AG04450 (cell line): ENCODE measurements at regions not wholly inside any gene's neighbourhood (a gene's known extent, or its start where the extent isn't known, plus 50 kb on each side); places are given as distances from the start of the nearest gene placed in this dataset.

Experiments used
- CTCF ChIA-PET: fragments of 300-600, 350-600 bp; formaldehyde crosslinking; extraction: SDS; loops from one replicate; lab custom pipeline; 2022; ENCODE audit warnings: antibody characterized with exemption, inconsistent platforms; lab: Charles Lee
- POLR2A ChIA-PET: fragments of 350-600 bp; formaldehyde crosslinking; extraction: SDS; loops from one replicate; lab custom pipeline; 2021; ENCODE audit warnings: antibody characterized with exemption, inconsistent platforms; lab: Yijun Ruan, JAX
- DNase-seq: peaks from one replicate; pipeline ENCODE4 v3.0.0-alpha.2; 2011; ENCODE audit warnings: low read depth, low spot score
- H3K27ac ChIP-seq: one replicate; pipeline ENCODE4 v1.5.1; 2012; ENCODE audit warnings: low read depth, low read length, control low read depth
- H3K27me3 ChIP-seq: one replicate; pipeline ENCODE4 v1.6.0; 2012; ENCODE audit warnings: low read length; ENCODE audit not compliant: control insufficient read depth, insufficient read depth
- H3K4me3 ChIP-seq: 2 replicates; pipeline ENCODE4 v1.5.1; 2011; ENCODE audit warnings: mild to moderate bottlenecking, low read depth, low read length, control low read depth
- H3K9me3 ChIP-seq: 2 replicates; pipeline ENCODE4 v1.5.1; 2012; ENCODE audit warnings: low read length; ENCODE audit not compliant: control insufficient read depth, insufficient read depth
- TF ChIP-seq, protein P1 (sequence below): IDR thresholded peaks from 2 replicates; pipeline ENCODE4 v1.5.1; 2011; ENCODE audit warnings: low read depth, low read length, control low read depth, inconsistent platforms

DNA sequence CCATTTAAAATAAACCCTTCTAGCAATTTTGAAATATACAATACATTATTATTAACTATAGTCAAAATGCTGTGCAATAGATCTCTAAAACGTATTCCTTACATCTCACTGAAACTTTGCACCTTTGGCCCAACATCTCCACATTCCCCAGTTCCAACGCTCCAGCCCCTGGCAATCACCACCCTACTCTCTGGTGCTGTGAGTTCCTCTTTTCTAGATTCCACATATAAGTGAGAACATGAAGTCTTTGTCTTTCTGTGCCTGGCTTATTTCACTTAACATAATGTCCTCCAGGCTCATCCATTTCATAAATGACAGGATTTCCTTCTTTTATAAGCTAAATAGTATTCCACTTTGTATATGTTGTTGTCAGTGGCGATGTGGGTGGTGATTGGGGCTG, 194.7 kb upstream of the RTL1 start:
- CTCF ChIA-PET: no interaction called here

DNA sequence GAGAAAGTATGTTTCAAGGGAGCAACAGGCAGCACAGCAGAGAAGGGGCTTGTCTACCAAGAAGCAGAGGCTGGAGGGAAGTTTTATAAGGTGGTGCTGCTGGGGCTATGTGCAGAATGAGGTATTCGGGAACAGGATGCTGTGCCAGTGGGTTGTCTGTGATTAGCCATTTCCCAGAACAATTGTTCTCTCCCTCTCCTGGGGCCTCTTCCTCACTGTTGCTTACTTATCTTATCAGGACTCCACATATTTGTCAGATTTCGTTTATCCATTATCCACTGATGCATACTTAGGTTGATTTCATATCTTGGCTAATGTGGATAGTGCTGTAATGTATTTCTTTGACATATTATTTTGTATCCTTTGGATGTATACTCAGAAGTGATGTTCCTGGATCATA, 195.1 kb upstream of the RTL1 start:
- no peak overlapping the region for H3K4me3 ChIP-seq
- no peak for DNase-seq
- ChIA-PET CTCF (no interaction called here), POLR2A (no interaction called here)
- no peaks in the 10 kb centered on the region; the same call in 1 of the 2 replicates for H3K9me3 ChIP-seq
- TF ChIP-seq, protein P1, sequence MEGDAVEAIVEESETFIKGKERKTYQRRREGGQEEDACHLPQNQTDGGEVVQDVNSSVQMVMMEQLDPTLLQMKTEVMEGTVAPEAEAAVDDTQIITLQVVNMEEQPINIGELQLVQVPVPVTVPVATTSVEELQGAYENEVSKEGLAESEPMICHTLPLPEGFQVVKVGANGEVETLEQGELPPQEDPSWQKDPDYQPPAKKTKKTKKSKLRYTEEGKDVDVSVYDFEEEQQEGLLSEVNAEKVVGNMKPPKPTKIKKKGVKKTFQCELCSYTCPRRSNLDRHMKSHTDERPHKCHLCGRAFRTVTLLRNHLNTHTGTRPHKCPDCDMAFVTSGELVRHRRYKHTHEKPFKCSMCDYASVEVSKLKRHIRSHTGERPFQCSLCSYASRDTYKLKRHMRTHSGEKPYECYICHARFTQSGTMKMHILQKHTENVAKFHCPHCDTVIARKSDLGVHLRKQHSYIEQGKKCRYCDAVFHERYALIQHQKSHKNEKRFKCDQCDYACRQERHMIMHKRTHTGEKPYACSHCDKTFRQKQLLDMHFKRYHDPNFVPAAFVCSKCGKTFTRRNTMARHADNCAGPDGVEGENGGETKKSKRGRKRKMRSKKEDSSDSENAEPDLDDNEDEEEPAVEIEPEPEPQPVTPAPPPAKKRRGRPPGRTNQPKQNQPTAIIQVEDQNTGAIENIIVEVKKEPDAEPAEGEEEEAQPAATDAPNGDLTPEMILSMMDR: no peak
- no peak overlapping the region for H3K27ac ChIP-seq
- H3K27me3 ChIP-seq: no peaks in the 10 kb centered on the region

More for the DNA sequence above, 194.7 kb upstream of the RTL1 start:
- Histone ChIP-seq H3K9me3 (no peaks in the 10 kb centered on the region), H3K27me3 (no peaks in the 10 kb centered on the region), H3K4me3 (no peak overlapping the region), H3K27ac (no peak overlapping the region)
- no peak for DNase-seq
- TF ChIP-seq, protein P1: no peak
- POLR2A ChIA-PET: no interaction called here

DNA sequence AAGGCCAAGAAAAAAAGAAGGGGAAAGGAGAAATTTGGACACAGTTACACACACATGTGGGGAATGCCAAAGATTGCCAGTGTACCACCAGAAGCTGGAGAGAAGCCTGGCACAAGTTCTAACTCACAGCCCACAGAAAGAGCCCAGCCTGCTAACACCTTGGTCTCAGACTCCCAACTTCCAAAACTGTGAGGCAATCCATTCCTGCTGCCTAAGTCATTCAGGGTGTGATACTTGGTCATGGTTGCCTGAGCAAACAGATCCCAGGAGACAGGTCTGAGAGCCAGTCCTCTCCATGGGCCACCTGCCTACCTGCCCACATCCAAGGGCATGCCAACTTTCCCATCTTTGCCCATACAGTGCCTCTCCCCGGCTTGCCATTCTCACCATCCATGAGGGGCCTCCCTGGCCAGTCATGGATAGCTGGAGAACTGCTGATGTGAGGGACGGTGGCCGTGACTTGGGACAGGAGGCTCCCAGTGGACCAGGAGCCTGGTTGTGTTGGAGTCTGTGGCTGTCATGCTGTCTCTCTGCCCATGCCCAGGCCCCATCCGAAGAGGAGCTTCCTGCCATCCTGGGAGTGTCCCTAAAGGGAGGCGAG, 198.0 kb upstream of the RTL1 start:
- TF ChIP-seq, protein P1: no peak
- H3K27me3 ChIP-seq: no peaks in the 10 kb centered on the region

DNA sequence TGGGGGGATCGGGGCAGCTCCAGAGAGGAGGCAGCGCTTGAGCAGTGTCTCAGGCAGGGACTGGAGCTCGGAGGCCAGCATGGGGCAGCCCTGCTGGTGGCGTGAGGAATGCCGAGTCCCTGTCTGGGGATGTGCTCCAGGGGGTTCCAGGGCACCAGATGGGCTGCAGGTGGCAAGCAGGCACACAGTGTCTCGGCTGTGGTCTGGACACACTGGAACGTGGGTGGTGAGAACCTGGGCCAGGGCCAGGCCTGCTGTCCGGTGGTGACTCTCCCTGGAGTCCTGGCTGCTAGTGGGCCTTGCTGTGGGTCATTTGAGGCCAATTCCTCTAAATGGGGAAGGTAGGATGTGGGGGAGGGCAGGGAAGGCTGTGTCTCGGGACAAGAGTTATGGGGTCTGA, 199.4 kb upstream of the RTL1 start:
- DNase-seq: no peak
- TF ChIP-seq, protein P1: no peak
- ChIA-PET CTCF (no interaction called here), POLR2A (no interaction called here)
- H3K9me3 ChIP-seq: no peaks in the 10 kb centered on the region; the same call in 1 of the 2 replicates
- no peak overlapping the region for H3K27ac ChIP-seq
- H3K27me3 ChIP-seq: peaks cover 3% of the 10 kb centered on the region
- H3K4me3 ChIP-seq: no peak overlapping the region

More for the DNA sequence above, 198.0 kb upstream of the RTL1 start:
- Histone ChIP-seq H3K4me3 (no peak overlapping the region), H3K9me3 (no peaks in the 10 kb centered on the region; the same call in 1 of the 2 replicates), H3K27ac (no peak overlapping the region)
- ChIA-PET CTCF (interaction anchor here (0.7 kb wide), 1 partner anchor 837 kb away, joined by 3 read pairs; no protein-coding TSS in a partner anchor), POLR2A (no interaction called here)
- DNase-seq: no peak

DNA sequence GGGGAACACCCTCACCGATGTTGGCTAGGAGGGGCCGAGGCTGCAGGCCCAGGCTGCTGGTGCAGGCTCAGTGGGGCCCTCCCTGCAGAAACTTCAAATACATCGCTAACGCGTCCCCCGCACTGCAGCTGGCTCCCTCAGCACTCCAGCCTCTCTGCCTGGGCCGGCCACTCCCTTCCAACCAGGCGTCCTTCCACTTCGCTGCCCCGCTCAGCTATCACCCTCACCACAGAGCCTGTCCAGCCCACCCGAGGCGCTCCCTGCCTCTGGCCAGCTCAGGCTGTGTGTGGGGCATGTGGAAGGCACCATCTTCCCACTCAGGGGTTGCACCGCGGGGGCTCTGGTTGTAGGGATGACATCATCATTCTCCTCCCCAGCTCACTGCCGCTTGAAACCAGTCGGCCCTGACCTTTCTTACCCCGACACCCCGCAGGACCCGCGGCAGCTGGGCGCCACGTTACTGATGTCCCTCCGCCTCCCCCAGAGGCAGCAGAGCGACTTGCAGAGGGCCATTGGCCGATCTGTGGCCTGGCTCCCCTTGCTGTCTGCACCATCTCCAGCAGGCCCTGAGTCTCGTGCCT, 199.9 kb upstream of the RTL1 start:
- POLR2A ChIA-PET: no interaction called here
- Histone ChIP-seq H3K4me3 (no peak overlapping the region), H3K27ac (no peak overlapping the region), H3K9me3 (no peaks in the 10 kb centered on the region; the same call in 1 of the 2 replicates), H3K27me3 (peaks cover 5% of the 10 kb centered on the region)
- no peak for DNase-seq
- TF ChIP-seq, protein P1: no peak
- CTCF ChIA-PET: no interaction called here
